LNCAP (cell line): ENCODE measurements at regions not wholly inside any gene's neighbourhood (a gene's known extent, or its start where the extent isn't known, plus 50 kb on each side); places are given as distances from the start of the nearest gene placed in this dataset.

Experiments used
- CTCF ChIP-seq: fragments of 450-650 bp; IDR thresholded peaks from 2 replicates; pipeline ENCODE4 v1.5.1; 2017; ENCODE audit warnings: mild to moderate bottlenecking

GRCh38 chr11:104484804-104485554 lies 321.0 kb upstream of the PDGFD start:
- TF ChIP-seq CTCF = no peak

GRCh38 chr11:104476898-104477297 lies 313.0 kb upstream of the PDGFD start:
- TF ChIP-seq CTCF = no peak

- TF ChIP-seq CTCF = no peak
Observed at GRCh38 chr11:104476454-104476853, 312.5 kb upstream of the PDGFD start.

- no peak for TF ChIP-seq CTCF
Observed at GRCh38 chr11:104467404-104467803, 303.5 kb upstream of the PDGFD start.

GRCh38 chr11:104465321-104465720 lies 301.4 kb upstream of the PDGFD start:
- no peak for TF ChIP-seq CTCF

- no peak for TF ChIP-seq CTCF
Observed at GRCh38 chr11:104464691-104465090, 300.7 kb upstream of the PDGFD start.

- no peak for TF ChIP-seq CTCF
Observed at GRCh38 chr11:104462341-104462740, 298.4 kb upstream of the PDGFD start.
